ENCODE measurements at regions not wholly inside any gene's neighbourhood (a gene's known extent, or its start where the extent isn't known, plus 50 kb on each side); places are given as distances from the start of the nearest gene placed in this dataset.
"Not testable (repeated sequence)": the region's sequence is repeated elsewhere in the genome, so short reads cannot be mapped to it uniquely, and the experiment has no call there.

GRCh38 chr5:106006242-106006641 is 1664.5 kb downstream of the EFNA5 start:
- H3K9me3 ChIP-seq (ENCODE audit: control insufficient read depth in 1 of 2, insufficient read depth in 1 of 2, low read depth in 1 of 2, low read length in 2 of 2) = no peaks in the 10 kb centered on the region
- no peaks in the 10 kb centered on the region for H3K4me1 ChIP-seq (ENCODE audit: control insufficient read depth in 1 of 2, insufficient read depth in 2 of 2, low read length in 2 of 2)
- intact Hi-C loops (cut with micrococcal nuclease) = no loop called here
- H3K4me2 ChIP-seq (ENCODE audit: low read length) = no peak overlapping the region
- DNase-seq (ENCODE audit: low read depth, low spot score) (no peak), ATAC-seq (no peak)
- ChIA-PET RAD21 (ENCODE audit: low non-redundant PET in 1 of 2, low total read pairs in 2 of 2, uncharacterized antibody in 2 of 2, unreplicated experiment in 2 of 2) (no interaction called here), POLR2A (no interaction called here), CTCF (no interaction called here)
- H3K27ac ChIP-seq (ENCODE audit: low read depth, low read length) = no peak overlapping the region
- no peaks in the 10 kb centered on the region for H3K36me3 ChIP-seq (ENCODE audit: control insufficient read depth in 1 of 2, insufficient read depth in 2 of 2, low read length in 2 of 2)
- no peaks in the 10 kb centered on the region for H4K20me1 ChIP-seq (ENCODE audit: insufficient read depth)
- H3K9me2 ChIP-seq (ENCODE audit: insufficient read depth) = no peaks in the 10 kb centered on the region
- no peaks in the 10 kb centered on the region for H3K27me3 ChIP-seq (ENCODE audit: insufficient read depth, low read length)
- no peaks in the 10 kb centered on the region for H3K79me2 ChIP-seq (ENCODE audit: insufficient read depth, low read length)
- H3K9ac ChIP-seq (ENCODE audit: low read length) = no peak overlapping the region
- TF ChIP-seq SRF (IDR thresholded peaks at IDR 0.05; ENCODE audit: low read depth) (no peak), POLR2AphosphoS5 (IDR thresholded peaks at IDR 0.05; ENCODE audit: low read depth, low read length) (no peak), TCF7L2 (IDR thresholded peaks at IDR 0.05; ENCODE audit: borderline replicate concordance, extremely low read depth, insufficient read depth, insufficient read length) (no peak), ZFX (IDR thresholded peaks at IDR 0.05) (no peak), EZH2 (IDR thresholded peaks at IDR 0.05) (no peak), SIN3A (IDR thresholded peaks at IDR 0.05; ENCODE audit: low read depth) (no peak), ZBTB33 (IDR thresholded peaks at IDR 0.05; ENCODE audit: extremely low read depth, insufficient replicate concordance, low read length) (no peak), POLR2A (IDR thresholded peaks at IDR 0.05; ENCODE audit: borderline replicate concordance, extremely low read depth, insufficient read depth, insufficient read length) (no peak), ATF3 (IDR thresholded peaks at IDR 0.05) (no peak), ZNF274 (IDR thresholded peaks at IDR 0.05; ENCODE audit: low read depth, low read length) (no peak)
- TF ChIP-seq, protein P1, sequence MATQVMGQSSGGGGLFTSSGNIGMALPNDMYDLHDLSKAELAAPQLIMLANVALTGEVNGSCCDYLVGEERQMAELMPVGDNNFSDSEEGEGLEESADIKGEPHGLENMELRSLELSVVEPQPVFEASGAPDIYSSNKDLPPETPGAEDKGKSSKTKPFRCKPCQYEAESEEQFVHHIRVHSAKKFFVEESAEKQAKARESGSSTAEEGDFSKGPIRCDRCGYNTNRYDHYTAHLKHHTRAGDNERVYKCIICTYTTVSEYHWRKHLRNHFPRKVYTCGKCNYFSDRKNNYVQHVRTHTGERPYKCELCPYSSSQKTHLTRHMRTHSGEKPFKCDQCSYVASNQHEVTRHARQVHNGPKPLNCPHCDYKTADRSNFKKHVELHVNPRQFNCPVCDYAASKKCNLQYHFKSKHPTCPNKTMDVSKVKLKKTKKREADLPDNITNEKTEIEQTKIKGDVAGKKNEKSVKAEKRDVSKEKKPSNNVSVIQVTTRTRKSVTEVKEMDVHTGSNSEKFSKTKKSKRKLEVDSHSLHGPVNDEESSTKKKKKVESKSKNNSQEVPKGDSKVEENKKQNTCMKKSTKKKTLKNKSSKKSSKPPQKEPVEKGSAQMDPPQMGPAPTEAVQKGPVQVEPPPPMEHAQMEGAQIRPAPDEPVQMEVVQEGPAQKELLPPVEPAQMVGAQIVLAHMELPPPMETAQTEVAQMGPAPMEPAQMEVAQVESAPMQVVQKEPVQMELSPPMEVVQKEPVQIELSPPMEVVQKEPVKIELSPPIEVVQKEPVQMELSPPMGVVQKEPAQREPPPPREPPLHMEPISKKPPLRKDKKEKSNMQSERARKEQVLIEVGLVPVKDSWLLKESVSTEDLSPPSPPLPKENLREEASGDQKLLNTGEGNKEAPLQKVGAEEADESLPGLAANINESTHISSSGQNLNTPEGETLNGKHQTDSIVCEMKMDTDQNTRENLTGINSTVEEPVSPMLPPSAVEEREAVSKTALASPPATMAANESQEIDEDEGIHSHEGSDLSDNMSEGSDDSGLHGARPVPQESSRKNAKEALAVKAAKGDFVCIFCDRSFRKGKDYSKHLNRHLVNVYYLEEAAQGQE (IDR thresholded peaks at IDR 0.05; ENCODE audit: low read depth) = no peak
- no peak overlapping the region for H2AFZ ChIP-seq (ENCODE audit: low read depth, low read length, poor library complexity, severe bottlenecking)
- H3K4me3 ChIP-seq (replicated peaks in 1 of 2; ENCODE audit: low read depth in 1 of 2, low read length in 2 of 2) = no peak overlapping the region
- no TSS peak for BruUV-seq (replicated peaks)

DNA sequence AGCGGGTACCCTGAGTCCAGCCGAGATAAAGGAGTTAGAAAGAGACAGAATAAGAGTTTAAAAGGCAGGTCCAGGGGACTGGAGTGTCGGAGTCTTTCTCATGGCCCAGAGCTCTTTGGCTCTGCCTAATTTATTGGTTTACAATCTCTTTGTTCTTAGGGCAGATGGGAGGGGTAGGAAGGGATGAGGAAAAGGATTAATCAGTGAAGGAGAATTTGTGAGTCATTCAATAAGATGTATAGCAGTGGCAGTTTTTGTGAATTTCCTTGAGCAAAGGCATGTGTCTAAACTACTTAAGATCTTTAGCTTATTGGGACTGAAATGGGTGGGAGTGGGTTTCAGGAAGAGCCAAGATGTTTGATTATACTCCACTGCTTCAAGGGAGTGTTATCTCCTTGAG is 1671.7 kb downstream of the EFNA5 start:
- intact Hi-C loops (cut with micrococcal nuclease); H3K9me2 ChIP-seq (ENCODE audit: insufficient read depth); H3K4me3 ChIP-seq (replicated peaks in 1 of 2; ENCODE audit: low read depth in 1 of 2, low read length in 2 of 2); H3K4me1 ChIP-seq (ENCODE audit: control insufficient read depth in 1 of 2, insufficient read depth in 2 of 2, low read length in 2 of 2); H3K36me3 ChIP-seq (ENCODE audit: control insufficient read depth in 1 of 2, insufficient read depth in 2 of 2, low read length in 2 of 2); H2AFZ ChIP-seq (ENCODE audit: low read depth, low read length, poor library complexity, severe bottlenecking); BruUV-seq (replicated peaks); H3K9me3 ChIP-seq (ENCODE audit: control insufficient read depth in 1 of 2, insufficient read depth in 1 of 2, low read depth in 1 of 2, low read length in 2 of 2); H3K27me3 ChIP-seq (ENCODE audit: insufficient read depth, low read length); H4K20me1 ChIP-seq (ENCODE audit: insufficient read depth); POLR2A ChIA-PET; H3K9ac ChIP-seq (ENCODE audit: low read length); H3K27ac ChIP-seq (ENCODE audit: low read depth, low read length); DNase-seq (ENCODE audit: low read depth, low spot score); H3K4me2 ChIP-seq (ENCODE audit: low read length); RAD21 ChIA-PET (ENCODE audit: low non-redundant PET in 1 of 2, low total read pairs in 2 of 2, uncharacterized antibody in 2 of 2, unreplicated experiment in 2 of 2); ATAC-seq; H3K79me2 ChIP-seq (ENCODE audit: insufficient read depth, low read length); CTCF ChIA-PET: not testable (repeated sequence)

Measured in HCT116 (cell line).